Gastroesophageal sphincter (tissue), 4 donors: ENCODE measurements at regions not wholly inside any gene's neighbourhood (a gene's known extent, or its start where the extent isn't known, plus 50 kb on each side); places are given as distances from the start of the nearest gene placed in this dataset.
"Not testable (repeated sequence)": the region's sequence is repeated elsewhere in the genome, so short reads cannot be mapped to it uniquely, and the experiment has no call there.

Experiments used
- ATAC-seq: fragments of 150-250 bp; one replicate; pipeline ENCODE4 v1.9.1; 2016; ENCODE audit warnings: mild to moderate bottlenecking, moderate library complexity
- H3K27ac ChIP-seq, 4 donors: fragments of 200-600 bp; sonication (generic) in 3 of 4; 1 replicate in 3 of 4; 2 replicates in 1 of 4; pipeline ENCODE4 v1.5.1; 2016 to 2019
- H3K27me3 ChIP-seq: fragments of 200-600 bp; sonication (generic); one replicate; pipeline ENCODE4 v1.5.1; 2019
- H3K36me3 ChIP-seq, 2 donors: fragments of 200-600 bp; sonication (generic); one replicate each; pipeline ENCODE4 v1.5.1; 2019; ENCODE audit warnings: control low read depth in 1 of 2
- H3K4me1 ChIP-seq, 3 donors: fragments of 200-600 bp; sonication (generic); 1 replicate in 2 of 3; 2 replicates in 1 of 3; pipeline ENCODE4 v1.5.1; 2016 to 2019; ENCODE audit warnings: control low read depth in 2 of 3
- H3K4me3 ChIP-seq, 2 donors: fragments of 200-600 bp; sonication (generic); one replicate each; pipeline ENCODE4 v1.5.1; 2019; ENCODE audit warnings: mild to moderate bottlenecking in 1 of 2, moderate library complexity in 1 of 2
- H3K9me3 ChIP-seq, 3 donors: fragments of 200-600 bp; sonication (generic); one replicate each; pipeline ENCODE4 v1.5.1; 2017 to 2019; ENCODE audit warnings: control low read depth in 2 of 3
- CTCF ChIP-seq, 4 experiments: fragments of 200-600 bp in 2 of 4; fragments of 450-650 bp in 2 of 4; sonication (generic) in 1 of 4; IDR thresholded peaks; one replicate each; pipeline ENCODE4 v1.5.1; 2017 to 2019; ENCODE audit warnings: antibody characterized with exemption in 4 of 4, mild to moderate bottlenecking in 2 of 4, moderate library complexity in 2 of 4
- EP300 ChIP-seq: sonication (generic); formaldehyde crosslinking; IDR thresholded peaks from one replicate; pipeline ENCODE4 v1.6.1; 2017; ENCODE audit warnings: antibody characterized with exemption, mild to moderate bottlenecking
- POLR2A ChIP-seq, 2 donors: fragments of 450-650 bp; IDR thresholded peaks; one replicate each; pipeline ENCODE4 v1.6.1; 2017; ENCODE audit warnings: antibody characterized with exemption in 2 of 2, mild to moderate bottlenecking in 2 of 2, moderate library complexity in 1 of 2
- POLR2AphosphoS5 ChIP-seq: sonication (generic); formaldehyde crosslinking; IDR thresholded peaks from one replicate; pipeline ENCODE4 v1.6.1; 2017; ENCODE audit warnings: antibody characterized with exemption
- whole genome bisulfite sequencing, 2 donors: methylation state at CpG; one replicate each; pipeline ENCODE4 v1.1.5; 2018; ENCODE audit warnings: low coverage in 1 of 2; 5-methylcytosine and 5-hydroxymethylcytosine counted together

- no peaks in the 10 kb centered on the region for H3K9me3 ChIP-seq
- H3K4me1 ChIP-seq: no peaks in the 10 kb centered on the region
- H3K27me3 ChIP-seq: no peaks in the 10 kb centered on the region
- no peaks in the 10 kb centered on the region for H3K36me3 ChIP-seq
- H3K4me3 ChIP-seq: no peak overlapping the region
- no peak overlapping the region for H3K27ac ChIP-seq
- no peak for ATAC-seq
- 13% methylated on average over 1 of the region's 1 CpG for WGBS, 2 donors
- no peak for TF ChIP-seq EP300
Measured at GRCh38 chr9:78697618-78698017, 400.7 kb downstream of the PSAT1 start.

GRCh38 chr9:78698371-78698770 is 401.4 kb downstream of the PSAT1 start:
- ATAC-seq: no peak
- Histone ChIP-seq H3K27ac (no peak overlapping the region), H3K27me3 (no peaks in the 10 kb centered on the region), H3K4me1 (no peaks in the 10 kb centered on the region), H3K4me3 (no peak overlapping the region), H3K36me3 (no peaks in the 10 kb centered on the region), H3K9me3 (no peaks in the 10 kb centered on the region)
- 76 to 95% methylated on average over 2 of the region's 2 CpGs for WGBS, 2 donors
- TF ChIP-seq POLR2AphosphoS5: no peak

GRCh38 chr9:78699217-78699616 is 402.3 kb downstream of the PSAT1 start:
- H3K36me3 ChIP-seq, H3K4me1 ChIP-seq, ATAC-seq, H3K27me3 ChIP-seq, H3K27ac ChIP-seq, H3K9me3 ChIP-seq, H3K4me3 ChIP-seq: not testable (repeated sequence)
- WGBS, 2 donors: 96% methylated on average over 3 of the region's 3 CpGs; no CpG with 5 or more reads in 1 of the 2 donors

GRCh38 chr9:78704153-78704552 is 407.2 kb downstream of the PSAT1 start:
- H3K27me3 ChIP-seq, H3K9me3 ChIP-seq, H3K36me3 ChIP-seq, H3K4me1 ChIP-seq, H3K27ac ChIP-seq, H3K4me3 ChIP-seq, ATAC-seq: not testable (repeated sequence)
- 73% methylated on average over 4 of the region's 4 CpGs; no CpG with 5 or more reads in 1 of the 2 donors for WGBS, 2 donors

GRCh38 chr9:78707080-78707479 is 410.2 kb downstream of the PSAT1 start:
- H3K27me3 ChIP-seq: no peaks in the 10 kb centered on the region
- H3K4me1 ChIP-seq: no peaks in the 10 kb centered on the region
- H3K9me3 ChIP-seq: no peaks in the 10 kb centered on the region
- TF ChIP-seq POLR2A (IDR thresholded peaks at IDR 0.05) (no peak), POLR2AphosphoS5 (no peak), CTCF (IDR thresholded peaks at IDR 0.05) (no peak), EP300 (no peak)
- WGBS, 2 donors: 83 to 85% methylated on average over 3 of the region's 3 CpGs
- no peak overlapping the region for H3K27ac ChIP-seq
- no peaks in the 10 kb centered on the region for H3K36me3 ChIP-seq
- H3K4me3 ChIP-seq: no peak overlapping the region
- no peak for ATAC-seq

- H3K27ac ChIP-seq: no peak overlapping the region
- H3K4me1 ChIP-seq: no peaks in the 10 kb centered on the region
- no peaks in the 10 kb centered on the region for H3K36me3 ChIP-seq
- WGBS, 2 donors: 47 to 64% methylated on average over 1 of the region's 1 CpG
- H3K9me3 ChIP-seq: no peaks in the 10 kb centered on the region
- no peak for ATAC-seq
- no peak overlapping the region for H3K4me3 ChIP-seq
- TF ChIP-seq POLR2AphosphoS5: no peak
- no peak for TF ChIP-seq POLR2A (IDR thresholded peaks at IDR 0.05)
- TF ChIP-seq EP300: no peak
- TF ChIP-seq CTCF (IDR thresholded peaks at IDR 0.05): no peak
- H3K27me3 ChIP-seq: no peaks in the 10 kb centered on the region
Measured at GRCh38 chr9:78707481-78707991, 410.6 kb downstream of the PSAT1 start.

- TF ChIP-seq POLR2A (IDR thresholded peaks at IDR 0.05): no peak
- no peak for TF ChIP-seq CTCF (IDR thresholded peaks at IDR 0.05)
- TF ChIP-seq POLR2AphosphoS5: no peak
- TF ChIP-seq EP300: no peak
- no peak overlapping the region for H3K27ac ChIP-seq
- H3K9me3 ChIP-seq: no peaks in the 10 kb centered on the region
- no peaks in the 10 kb centered on the region for H3K27me3 ChIP-seq
- no peak overlapping the region for H3K4me3 ChIP-seq
- no peaks in the 10 kb centered on the region for H3K36me3 ChIP-seq
- 78 to 83% methylated on average over 4 of the region's 4 CpGs for WGBS, 2 donors
- H3K4me1 ChIP-seq: no peaks in the 10 kb centered on the region
- ATAC-seq: no peak
Measured at GRCh38 chr9:78712903-78713613, 416.1 kb downstream of the PSAT1 start.
